ENCODE measurements at regions not wholly inside any gene's neighbourhood (a gene's known extent, or its start where the extent isn't known, plus 50 kb on each side); places are given as distances from the start of the nearest gene placed in this dataset.

DNA sequence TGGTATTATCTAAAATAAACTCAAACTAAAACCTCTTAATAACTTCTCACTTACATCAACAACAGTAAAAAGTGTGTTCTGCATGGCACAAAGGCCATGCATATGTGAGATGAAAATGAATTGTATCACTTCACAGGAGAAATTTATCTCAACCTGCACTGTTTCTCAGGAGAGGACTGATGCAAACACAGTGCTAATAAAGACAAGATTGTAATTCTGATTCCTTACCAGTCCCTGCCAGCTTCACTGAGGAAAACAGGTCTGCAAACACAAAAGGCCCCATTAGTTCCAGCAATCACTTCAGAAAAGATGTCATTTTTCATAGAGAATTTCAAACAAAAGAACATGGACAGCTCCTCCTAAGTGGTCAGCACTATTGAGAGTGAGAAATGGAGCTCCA is 117.3 kb upstream of the PDE4D start:
- no peaks in the 10 kb centered on the region for H3K27me3 Mint-ChIP-seq (ENCODE audit: low read depth, poor library complexity)
- H3K27ac Mint-ChIP-seq, result no peak overlapping the region
- no peak overlapping the region for H3K4me3 Mint-ChIP-seq
- no peak for DNase-seq
- H3K4me1 Mint-ChIP-seq, result no peaks in the 10 kb centered on the region
- no peaks in the 10 kb centered on the region for H3K36me3 Mint-ChIP-seq (ENCODE audit: low read depth)
- no peaks in the 10 kb centered on the region for H3K9me3 Mint-ChIP-seq
- TF ChIP-seq, protein P1, sequence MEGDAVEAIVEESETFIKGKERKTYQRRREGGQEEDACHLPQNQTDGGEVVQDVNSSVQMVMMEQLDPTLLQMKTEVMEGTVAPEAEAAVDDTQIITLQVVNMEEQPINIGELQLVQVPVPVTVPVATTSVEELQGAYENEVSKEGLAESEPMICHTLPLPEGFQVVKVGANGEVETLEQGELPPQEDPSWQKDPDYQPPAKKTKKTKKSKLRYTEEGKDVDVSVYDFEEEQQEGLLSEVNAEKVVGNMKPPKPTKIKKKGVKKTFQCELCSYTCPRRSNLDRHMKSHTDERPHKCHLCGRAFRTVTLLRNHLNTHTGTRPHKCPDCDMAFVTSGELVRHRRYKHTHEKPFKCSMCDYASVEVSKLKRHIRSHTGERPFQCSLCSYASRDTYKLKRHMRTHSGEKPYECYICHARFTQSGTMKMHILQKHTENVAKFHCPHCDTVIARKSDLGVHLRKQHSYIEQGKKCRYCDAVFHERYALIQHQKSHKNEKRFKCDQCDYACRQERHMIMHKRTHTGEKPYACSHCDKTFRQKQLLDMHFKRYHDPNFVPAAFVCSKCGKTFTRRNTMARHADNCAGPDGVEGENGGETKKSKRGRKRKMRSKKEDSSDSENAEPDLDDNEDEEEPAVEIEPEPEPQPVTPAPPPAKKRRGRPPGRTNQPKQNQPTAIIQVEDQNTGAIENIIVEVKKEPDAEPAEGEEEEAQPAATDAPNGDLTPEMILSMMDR (IDR thresholded peaks at IDR 0.05), result no peak

DNA sequence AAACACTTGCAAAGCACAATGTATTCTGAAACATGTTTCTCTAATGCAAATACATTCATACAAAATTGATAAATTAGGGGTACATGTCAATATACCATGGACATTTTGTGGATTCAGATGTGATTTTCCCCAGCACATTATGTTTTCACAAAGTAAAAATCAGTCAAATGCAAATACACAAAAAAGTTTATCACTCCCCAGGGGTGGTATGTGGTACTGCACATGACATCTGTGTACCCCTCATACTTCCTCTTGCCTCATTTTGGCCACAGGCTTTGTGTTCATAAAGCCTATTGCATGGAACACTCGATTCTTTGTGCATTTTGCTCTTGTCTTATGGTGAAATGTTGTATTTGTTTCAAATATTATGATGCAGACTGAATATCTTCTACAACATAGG is 116.8 kb upstream of the PDE4D start:
- Mint-ChIP-seq H3K27ac (no peak overlapping the region), H3K4me3 (no peak overlapping the region), H3K36me3 (ENCODE audit: low read depth) (no peaks in the 10 kb centered on the region), H3K9me3 (no peaks in the 10 kb centered on the region), H3K4me1 (no peaks in the 10 kb centered on the region), H3K27me3 (ENCODE audit: low read depth, poor library complexity) (no peaks in the 10 kb centered on the region)
- DNase-seq, result no peak
- TF ChIP-seq, protein P1 (IDR thresholded peaks at IDR 0.05), result peak; percentile 37

DNA sequence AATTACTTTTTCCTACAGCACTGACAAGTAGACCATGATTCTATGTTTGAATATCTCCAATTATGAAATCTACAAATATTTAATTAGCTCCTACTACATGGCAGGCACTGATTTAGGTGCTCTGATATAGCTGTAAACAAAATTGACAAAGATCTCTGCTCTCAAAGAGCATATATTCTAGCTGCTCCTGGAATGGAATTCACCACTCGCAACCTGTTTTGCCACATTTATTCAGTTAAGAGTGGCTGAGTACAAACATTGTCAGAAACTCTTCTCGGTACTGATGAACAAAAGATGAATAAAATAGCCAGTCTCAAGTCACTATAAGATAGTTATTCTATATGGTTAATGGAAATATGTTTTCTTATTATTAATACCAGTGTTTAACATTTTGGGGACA is 114.2 kb upstream of the PDE4D start:
- no peaks in the 10 kb centered on the region for H3K4me1 Mint-ChIP-seq
- no peak overlapping the region for H3K4me3 Mint-ChIP-seq
- H3K9me3 Mint-ChIP-seq, result peaks cover 10% of the 10 kb centered on the region

DNA sequence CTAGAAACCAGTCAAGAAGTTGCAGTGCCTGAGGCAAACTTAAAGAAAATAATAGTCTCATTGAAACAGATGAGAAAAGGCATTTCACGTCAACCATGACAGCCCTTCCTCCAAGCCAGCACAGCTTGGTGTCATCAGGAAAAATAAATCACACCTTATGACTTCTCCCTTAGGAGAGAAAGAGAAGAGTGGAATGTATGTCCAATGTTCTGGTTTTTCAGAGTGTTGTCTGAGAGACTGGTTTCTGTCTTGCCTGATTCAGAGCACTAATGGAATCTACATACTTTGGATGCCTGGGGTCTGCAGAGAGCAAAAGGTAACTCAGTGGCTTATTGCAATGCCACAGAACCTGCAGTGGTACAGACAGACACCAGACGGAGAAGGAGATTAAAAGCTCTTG is 105.5 kb upstream of the PDE4D start:
- Mint-ChIP-seq H3K27me3 (ENCODE audit: low read depth, poor library complexity) (no peaks in the 10 kb centered on the region), H3K27ac (no peak overlapping the region), H3K4me1 (peaks cover 8% of the 10 kb centered on the region), H3K4me3 (no peak overlapping the region), H3K9me3 (peaks cover 20% of the 10 kb centered on the region), H3K36me3 (ENCODE audit: low read depth) (no peaks in the 10 kb centered on the region)
- no peak for DNase-seq
- TF ChIP-seq, protein P1 (IDR thresholded peaks at IDR 0.05), result no peak

More for the DNA sequence above, 114.2 kb upstream of the PDE4D start:
- DNase-seq, result no peak
- TF ChIP-seq, protein P1 (IDR thresholded peaks at IDR 0.05), result no peak
- Mint-ChIP-seq H3K27ac (no peak overlapping the region), H3K27me3 (ENCODE audit: low read depth, poor library complexity) (no peaks in the 10 kb centered on the region), H3K36me3 (ENCODE audit: low read depth) (no peaks in the 10 kb centered on the region)

DNA sequence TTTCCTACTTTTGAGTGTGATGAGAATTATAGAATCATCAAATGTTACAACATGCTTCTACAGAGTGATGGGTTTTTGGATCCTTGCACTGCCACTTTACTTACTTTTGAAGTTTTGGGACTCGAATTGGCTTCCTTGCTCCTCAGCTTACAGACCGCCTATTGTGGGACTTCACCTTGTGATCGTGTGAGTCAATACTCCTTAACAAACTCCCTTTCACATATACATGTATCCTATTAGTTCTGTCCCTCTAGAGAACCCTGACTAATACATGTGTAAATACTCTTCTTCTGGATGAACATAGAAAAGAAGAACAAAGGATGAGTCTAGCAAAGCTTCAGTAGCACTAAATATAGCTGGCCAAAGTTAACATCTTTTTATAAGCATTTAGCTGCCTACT is 98.7 kb upstream of the PDE4D start:
- Mint-ChIP-seq H3K27me3 (ENCODE audit: low read depth, poor library complexity) (no peaks in the 10 kb centered on the region), H3K9me3 (no peaks in the 10 kb centered on the region), H3K4me1 (no peaks in the 10 kb centered on the region)

DNA sequence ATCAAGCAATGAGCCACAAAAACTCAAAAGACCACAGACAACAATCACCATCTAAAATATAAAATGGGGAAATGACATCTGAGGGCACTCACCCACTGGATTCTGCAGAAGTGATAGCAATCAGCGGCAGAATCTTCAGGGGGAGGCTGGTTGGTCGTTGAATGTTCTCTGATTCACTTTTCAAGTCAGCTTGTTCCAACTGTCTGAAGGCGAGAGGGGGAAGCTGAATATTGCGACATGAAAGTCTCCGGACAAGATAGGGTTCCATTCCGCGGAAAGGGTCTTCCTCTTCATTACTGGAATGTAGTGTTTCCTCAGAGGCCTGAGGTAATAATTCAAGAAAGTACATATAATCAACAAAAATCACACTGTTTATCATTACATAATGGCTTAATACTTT is 94.9 kb upstream of the PDE4D start:
- TF ChIP-seq, protein P1 (IDR thresholded peaks at IDR 0.05), result no peak
- Mint-ChIP-seq H3K36me3 (ENCODE audit: low read depth) (no peaks in the 10 kb centered on the region), H3K4me3 (no peak overlapping the region), H3K9me3 (no peaks in the 10 kb centered on the region), H3K27me3 (ENCODE audit: low read depth, poor library complexity) (peaks cover 4% of the 10 kb centered on the region), H3K4me1 (no peaks in the 10 kb centered on the region), H3K27ac (no peak overlapping the region)
- DNase-seq, result no peak

More for the DNA sequence above, 98.7 kb upstream of the PDE4D start:
- no peak overlapping the region for H3K27ac Mint-ChIP-seq
- H3K36me3 Mint-ChIP-seq (ENCODE audit: low read depth), result no peaks in the 10 kb centered on the region
- no peak for DNase-seq
- no peak overlapping the region for H3K4me3 Mint-ChIP-seq
- TF ChIP-seq, protein P1 (IDR thresholded peaks at IDR 0.05), result no peak
